ENCODE measurements at regions not wholly inside any gene's neighbourhood (a gene's known extent, or its start where the extent isn't known, plus 50 kb on each side); places are given as distances from the start of the nearest gene placed in this dataset.

DNA sequence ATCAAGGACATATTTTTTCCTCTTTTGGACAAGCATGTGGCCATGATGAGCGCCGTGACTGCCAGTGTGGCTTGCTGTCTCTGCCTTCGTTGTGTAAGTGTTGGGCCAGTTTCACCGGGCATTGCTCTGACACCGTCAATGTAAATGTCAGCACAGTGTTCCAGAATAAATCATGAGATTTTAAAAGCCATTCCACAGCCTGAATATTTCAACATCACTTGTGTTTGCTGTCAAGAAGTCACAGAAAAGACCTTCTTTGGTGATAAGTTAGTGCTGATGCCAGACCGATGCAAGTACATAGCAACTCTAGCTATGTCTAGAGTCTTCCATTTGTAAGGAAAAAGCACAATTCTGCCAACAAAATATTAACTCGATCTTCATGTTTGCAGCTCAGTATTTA is 467.8 kb downstream of the TBC1D22A start:
- Histone ChIP-seq H2AFZ (ENCODE audit: low read length) (no peak overlapping the region), H3K4me2 (ENCODE audit: low read depth, low read length) (no peak overlapping the region), H3K36me3 (replicated peaks in 1 of 2; ENCODE audit: control insufficient read depth in 1 of 2, insufficient read depth in 2 of 2, low read length in 2 of 2) (no peaks in the 10 kb centered on the region), H3K4me3 (replicated peaks in 1 of 3; ENCODE audit: insufficient read depth in 1 of 3, low read depth in 2 of 3, low read length in 3 of 3) (no peak overlapping the region), H3K27me3 (ENCODE audit: control insufficient read depth in 1 of 2, insufficient read depth in 2 of 2, low read length in 2 of 2) (0 out of 5 replicates have a peak, but pooled peaks cover 0 to 1% of the 10 kb centered on the region in 2 experiments), H3K79me2 (ENCODE audit: insufficient read depth, low read length) (no peaks in the 10 kb centered on the region), H3K9me3 (ENCODE audit: low read length) (peaks cover 7% of the 10 kb centered on the region), H3K4me1 (ENCODE audit: insufficient read depth, low read length) (no peaks in the 10 kb centered on the region), H4K20me1 (ENCODE audit: insufficient read depth, low read length) (no peaks in the 10 kb centered on the region), H3K27ac (ENCODE audit: extremely low read length, insufficient read depth, low read length) (no peak overlapping the region), H3K9ac (ENCODE audit: insufficient read depth, low read depth, low read length) (no peak overlapping the region)
- BruUV-seq (replicated peaks), result no TSS peak
- WGBS (ENCODE audit: low lambda C conversion rate), result 38% methylated on average over 7 of the region's 7 CpGs
- ATAC-seq (no peak), DNase-seq (ENCODE audit: low spot score) (no peak), FAIRE-seq (no peak)
- intact Hi-C loops (cut with micrococcal nuclease; ENCODE audit: unreplicated experiment) (no loop called here), in situ Hi-C loops (cut with HindIII; ENCODE audit: extremely low pct_ligation_motif_present, low pct_unique_long_range_greater_than_20kb) (no loop called here)
- ChIA-PET CTCF (ENCODE audit: low intra/inter-chr PET ratio, low total read pairs) (no interaction called here), POLR2A (no interaction called here)
- TF ChIP-seq HIC2 (CRISPR knock-in tag; IDR thresholded peaks at IDR 0.05; ENCODE audit: low read depth) (no peak), PAWR (CRISPR knock-in tag; IDR thresholded peaks at IDR 0.05; ENCODE audit: borderline replicate concordance) (no peak), PAF1 (CRISPR knock-in tag; IDR thresholded peaks at IDR 0.05) (no peak), ZNF496 (CRISPR knock-in tag; IDR thresholded peaks at IDR 0.05; ENCODE audit: insufficient replicate concordance) (no peak), POLR2AphosphoS5 (IDR thresholded peaks at IDR 0.05; ENCODE audit: low read depth, low read length) (no peak), CEBPB (IDR thresholded peaks at IDR 0.05; ENCODE audit: borderline replicate concordance, low read depth, low read length) (no peak), NCOA5 (CRISPR knock-in tag; IDR thresholded peaks at IDR 0.05) (no peak)
- TF ChIP-seq, protein P1, sequence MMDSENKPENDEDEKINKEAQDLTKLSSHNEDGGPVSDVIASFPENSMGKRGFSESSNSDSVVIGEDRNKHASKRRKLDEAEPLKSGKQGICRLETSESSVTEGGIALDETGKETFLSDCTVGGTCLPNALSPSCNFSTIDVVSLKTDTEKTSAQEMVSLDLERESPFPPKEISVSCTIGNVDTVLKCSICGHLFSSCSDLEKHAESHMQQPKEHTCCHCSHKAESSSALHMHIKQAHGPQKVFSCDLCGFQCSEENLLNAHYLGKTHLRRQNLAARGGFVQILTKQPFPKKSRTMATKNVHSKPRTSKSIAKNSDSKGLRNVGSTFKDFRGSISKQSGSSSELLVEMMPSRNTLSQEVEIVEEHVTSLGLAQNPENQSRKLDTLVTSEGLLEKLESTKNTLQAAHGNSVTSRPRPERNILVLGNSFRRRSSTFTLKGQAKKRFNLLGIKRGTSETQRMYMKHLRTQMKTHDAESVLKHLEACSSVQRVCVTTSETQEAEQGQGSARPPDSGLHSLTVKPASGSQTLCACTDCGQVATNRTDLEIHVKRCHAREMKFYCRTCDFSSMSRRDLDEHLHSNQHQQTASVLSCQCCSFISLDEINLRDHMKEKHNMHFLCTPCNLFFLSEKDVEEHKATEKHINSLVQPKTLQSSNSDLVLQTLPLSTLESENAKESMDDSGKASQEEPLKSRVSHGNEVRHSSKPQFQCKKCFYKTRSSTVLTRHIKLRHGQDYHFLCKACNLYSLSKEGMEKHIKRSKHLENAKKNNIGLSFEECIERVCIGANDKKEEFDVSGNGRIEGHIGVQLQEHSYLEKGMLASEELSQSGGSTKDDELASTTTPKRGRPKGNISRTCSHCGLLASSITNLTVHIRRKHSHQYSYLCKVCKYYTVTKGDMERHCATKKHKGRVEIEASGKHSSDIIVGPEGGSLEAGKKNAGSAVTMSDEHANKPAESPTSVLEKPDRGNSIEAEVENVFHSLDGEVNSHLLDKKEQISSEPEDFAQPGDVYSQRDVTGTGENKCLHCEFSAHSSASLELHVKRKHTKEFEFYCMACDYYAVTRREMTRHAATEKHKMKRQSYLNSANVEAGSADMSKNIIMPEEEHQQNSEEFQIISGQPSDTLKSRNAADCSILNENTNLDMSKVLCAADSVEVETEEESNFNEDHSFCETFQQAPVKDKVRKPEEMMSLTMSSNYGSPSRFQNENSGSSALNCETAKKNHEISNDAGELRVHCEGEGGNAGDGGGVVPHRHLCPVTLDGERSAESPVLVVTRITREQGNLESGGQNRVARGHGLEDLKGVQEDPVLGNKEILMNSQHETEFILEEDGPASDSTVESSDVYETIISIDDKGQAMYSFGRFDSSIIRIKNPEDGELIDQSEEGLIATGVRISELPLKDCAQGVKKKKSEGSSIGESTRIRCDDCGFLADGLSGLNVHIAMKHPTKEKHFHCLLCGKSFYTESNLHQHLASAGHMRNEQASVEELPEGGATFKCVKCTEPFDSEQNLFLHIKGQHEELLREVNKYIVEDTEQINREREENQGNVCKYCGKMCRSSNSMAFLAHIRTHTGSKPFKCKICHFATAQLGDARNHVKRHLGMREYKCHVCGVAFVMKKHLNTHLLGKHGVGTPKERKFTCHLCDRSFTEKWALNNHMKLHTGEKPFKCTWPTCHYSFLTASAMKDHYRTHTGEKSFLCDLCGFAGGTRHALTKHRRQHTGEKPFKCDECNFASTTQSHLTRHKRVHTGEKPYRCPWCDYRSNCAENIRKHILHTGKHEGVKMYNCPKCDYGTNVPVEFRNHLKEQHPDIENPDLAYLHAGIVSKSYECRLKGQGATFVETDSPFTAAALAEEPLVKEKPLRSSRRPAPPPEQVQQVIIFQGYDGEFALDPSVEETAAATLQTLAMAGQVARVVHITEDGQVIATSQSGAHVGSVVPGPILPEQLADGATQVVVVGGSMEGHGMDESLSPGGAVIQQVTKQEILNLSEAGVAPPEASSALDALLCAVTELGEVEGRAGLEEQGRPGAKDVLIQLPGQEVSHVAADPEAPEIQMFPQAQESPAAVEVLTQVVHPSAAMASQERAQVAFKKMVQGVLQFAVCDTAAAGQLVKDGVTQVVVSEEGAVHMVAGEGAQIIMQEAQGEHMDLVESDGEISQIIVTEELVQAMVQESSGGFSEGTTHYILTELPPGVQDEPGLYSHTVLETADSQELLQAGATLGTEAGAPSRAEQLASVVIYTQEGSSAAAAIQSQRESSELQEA (CRISPR knock-in tag; IDR thresholded peaks at IDR 0.05; ENCODE audit: not compliant biosample characterization), result no peak
- TF ChIP-seq, protein P2, sequence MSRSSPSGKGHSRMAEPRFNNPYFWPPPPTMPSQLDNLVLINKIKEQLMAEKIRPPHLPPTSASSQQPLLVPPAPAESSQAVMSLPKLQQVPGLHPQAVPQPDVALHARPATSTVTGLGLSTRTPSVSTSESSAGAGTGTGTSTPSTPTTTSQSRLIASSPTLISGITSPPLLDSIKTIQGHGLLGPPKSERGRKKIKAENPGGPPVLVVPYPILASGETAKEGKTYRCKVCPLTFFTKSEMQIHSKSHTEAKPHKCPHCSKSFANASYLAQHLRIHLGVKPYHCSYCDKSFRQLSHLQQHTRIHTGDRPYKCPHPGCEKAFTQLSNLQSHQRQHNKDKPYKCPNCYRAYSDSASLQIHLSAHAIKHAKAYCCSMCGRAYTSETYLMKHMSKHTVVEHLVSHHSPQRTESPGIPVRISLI (CRISPR knock-in tag; IDR thresholded peaks at IDR 0.05; ENCODE audit: borderline replicate concordance), result no peak
- TF ChIP-seq, protein P3, sequence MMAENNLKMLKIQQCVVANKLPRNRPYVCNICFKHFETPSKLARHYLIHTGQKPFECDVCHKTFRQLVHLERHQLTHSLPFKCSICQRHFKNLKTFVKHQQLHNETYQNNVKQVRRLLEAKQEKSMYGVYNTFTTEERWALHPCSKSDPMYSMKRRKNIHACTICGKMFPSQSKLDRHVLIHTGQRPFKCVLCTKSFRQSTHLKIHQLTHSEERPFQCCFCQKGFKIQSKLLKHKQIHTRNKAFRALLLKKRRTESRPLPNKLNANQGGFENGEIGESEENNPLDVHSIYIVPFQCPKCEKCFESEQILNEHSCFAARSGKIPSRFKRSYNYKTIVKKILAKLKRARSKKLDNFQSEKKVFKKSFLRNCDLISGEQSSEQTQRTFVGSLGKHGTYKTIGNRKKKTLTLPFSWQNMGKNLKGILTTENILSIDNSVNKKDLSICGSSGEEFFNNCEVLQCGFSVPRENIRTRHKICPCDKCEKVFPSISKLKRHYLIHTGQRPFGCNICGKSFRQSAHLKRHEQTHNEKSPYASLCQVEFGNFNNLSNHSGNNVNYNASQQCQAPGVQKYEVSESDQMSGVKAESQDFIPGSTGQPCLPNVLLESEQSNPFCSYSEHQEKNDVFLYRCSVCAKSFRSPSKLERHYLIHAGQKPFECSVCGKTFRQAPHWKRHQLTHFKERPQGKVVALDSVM (CRISPR knock-in tag; IDR thresholded peaks at IDR 0.05), result no peak

Data from HepG2 (cell line).